ENCODE measurements at regions not wholly inside any gene's neighbourhood (a gene's known extent, or its start where the extent isn't known, plus 50 kb on each side); places are given as distances from the start of the nearest gene placed in this dataset.

DNA sequence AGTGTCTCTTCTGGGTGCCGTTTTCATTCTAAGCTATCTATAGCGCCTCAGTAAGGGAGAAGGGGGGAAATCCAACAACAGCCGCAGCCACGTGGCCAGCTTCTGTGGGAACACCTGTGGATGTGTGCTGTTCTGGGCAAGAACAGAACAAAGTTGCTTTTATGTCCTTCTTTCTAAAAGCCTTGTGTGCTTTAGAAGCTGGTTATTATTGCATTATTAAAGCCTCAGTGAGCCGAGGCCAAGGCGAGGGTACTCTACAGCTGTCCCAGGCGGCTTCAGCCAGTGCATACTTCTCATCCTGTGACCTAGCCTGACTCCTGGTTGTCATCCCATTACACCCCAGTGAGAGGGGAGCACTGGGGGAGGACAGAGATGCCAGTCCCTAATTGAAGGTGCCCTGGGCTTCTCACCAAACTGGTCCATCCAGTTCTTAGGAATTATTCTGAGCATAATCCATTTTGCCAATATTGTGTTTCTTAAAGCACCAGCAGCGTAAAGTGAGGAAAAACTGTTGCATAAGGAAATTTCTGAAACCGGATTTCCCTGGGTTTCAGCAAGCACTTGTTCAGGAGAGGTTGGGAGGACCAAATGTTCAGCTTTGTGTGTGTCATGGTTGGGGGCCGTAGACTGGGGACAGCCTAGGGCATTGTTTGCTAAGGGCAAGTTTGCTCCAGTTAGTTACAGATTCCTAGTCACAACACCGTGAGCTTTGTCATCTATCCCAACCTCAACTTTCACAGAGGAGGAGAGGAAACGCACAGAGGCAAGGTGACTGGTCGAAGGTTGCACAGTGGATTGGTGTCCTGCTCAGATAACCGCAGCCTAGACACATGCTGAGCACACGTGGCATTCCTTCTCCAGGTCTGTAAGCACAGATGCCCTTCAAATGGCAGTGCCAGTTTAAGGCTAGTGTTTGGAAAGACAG lies 61.0 kb upstream of the ATP1A1 start:
- Mint-ChIP-seq H3K9me3 (ENCODE audit: unreplicated experiment) (no peaks in the 10 kb centered on the region), H3K4me3 (ENCODE audit: unreplicated experiment) (no peak overlapping the region), H3K27me3 (ENCODE audit: unreplicated experiment) (no peaks in the 10 kb centered on the region), H3K4me1 (ENCODE audit: low read depth, unreplicated experiment) (peaks cover 3% of the 10 kb centered on the region), H3K27ac (ENCODE audit: unreplicated experiment) (no peak overlapping the region), H3K36me3 (ENCODE audit: unreplicated experiment) (no peaks in the 10 kb centered on the region)
- no peak for DNase-seq
- TF ChIP-seq, protein P1, sequence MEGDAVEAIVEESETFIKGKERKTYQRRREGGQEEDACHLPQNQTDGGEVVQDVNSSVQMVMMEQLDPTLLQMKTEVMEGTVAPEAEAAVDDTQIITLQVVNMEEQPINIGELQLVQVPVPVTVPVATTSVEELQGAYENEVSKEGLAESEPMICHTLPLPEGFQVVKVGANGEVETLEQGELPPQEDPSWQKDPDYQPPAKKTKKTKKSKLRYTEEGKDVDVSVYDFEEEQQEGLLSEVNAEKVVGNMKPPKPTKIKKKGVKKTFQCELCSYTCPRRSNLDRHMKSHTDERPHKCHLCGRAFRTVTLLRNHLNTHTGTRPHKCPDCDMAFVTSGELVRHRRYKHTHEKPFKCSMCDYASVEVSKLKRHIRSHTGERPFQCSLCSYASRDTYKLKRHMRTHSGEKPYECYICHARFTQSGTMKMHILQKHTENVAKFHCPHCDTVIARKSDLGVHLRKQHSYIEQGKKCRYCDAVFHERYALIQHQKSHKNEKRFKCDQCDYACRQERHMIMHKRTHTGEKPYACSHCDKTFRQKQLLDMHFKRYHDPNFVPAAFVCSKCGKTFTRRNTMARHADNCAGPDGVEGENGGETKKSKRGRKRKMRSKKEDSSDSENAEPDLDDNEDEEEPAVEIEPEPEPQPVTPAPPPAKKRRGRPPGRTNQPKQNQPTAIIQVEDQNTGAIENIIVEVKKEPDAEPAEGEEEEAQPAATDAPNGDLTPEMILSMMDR (IDR thresholded peaks at IDR 0.05; ENCODE audit: partially characterized antibody, unreplicated experiment), result no peak

DNA sequence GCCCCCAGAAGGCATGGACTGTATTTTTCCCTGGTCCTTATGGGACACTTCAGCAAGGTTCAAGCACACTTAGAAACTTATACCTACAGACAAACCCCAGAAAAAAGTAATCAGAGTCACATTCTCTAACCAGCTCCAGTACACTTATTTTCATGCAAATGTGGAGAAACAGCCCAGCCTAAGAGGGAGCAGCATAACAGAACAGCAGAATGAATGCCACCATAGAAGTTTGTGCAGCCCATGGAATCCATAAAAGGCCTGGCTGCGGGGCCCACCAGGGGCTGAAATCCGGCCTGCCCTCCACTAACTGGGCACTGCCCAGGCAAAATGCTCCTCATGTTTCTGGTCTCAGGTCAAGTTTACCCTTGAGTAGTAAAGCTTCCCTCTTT lies 60.4 kb upstream of the ATP1A1 start:
- DNase-seq, result no peak
- no peak overlapping the region for H3K27ac Mint-ChIP-seq (ENCODE audit: unreplicated experiment)
- no peak overlapping the region for H3K4me3 Mint-ChIP-seq (ENCODE audit: unreplicated experiment)
- TF ChIP-seq, protein P1 (IDR thresholded peaks at IDR 0.05; ENCODE audit: partially characterized antibody, unreplicated experiment), result no peak
- no peaks in the 10 kb centered on the region for H3K36me3 Mint-ChIP-seq (ENCODE audit: unreplicated experiment)
- no peaks in the 10 kb centered on the region for H3K9me3 Mint-ChIP-seq (ENCODE audit: unreplicated experiment)
- H3K4me1 Mint-ChIP-seq (ENCODE audit: low read depth, unreplicated experiment), result peaks cover 3% of the 10 kb centered on the region
- H3K27me3 Mint-ChIP-seq (ENCODE audit: unreplicated experiment), result no peaks in the 10 kb centered on the region

DNA sequence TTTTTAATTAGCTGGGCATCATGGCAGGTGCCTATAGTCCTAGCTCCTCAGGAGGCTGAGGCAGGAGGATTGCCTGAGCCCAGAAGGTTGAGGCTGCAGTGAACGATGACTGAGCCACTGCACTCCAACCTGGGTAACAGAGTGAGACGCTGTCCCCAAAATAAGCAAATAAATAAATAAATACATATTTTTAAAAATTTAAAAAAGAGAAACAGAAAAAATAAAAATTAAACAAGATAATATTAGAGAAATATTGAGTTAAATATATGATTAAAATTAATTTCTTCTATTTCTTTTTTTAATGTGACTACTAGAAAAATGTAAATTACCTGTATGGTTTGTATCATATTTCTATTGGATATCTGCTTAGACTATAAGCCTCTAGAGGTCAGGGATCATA lies 59.3 kb upstream of the ATP1A1 start:
- no peak for DNase-seq
- Mint-ChIP-seq H3K4me3 (ENCODE audit: unreplicated experiment) (no peak overlapping the region), H3K4me1 (ENCODE audit: low read depth, unreplicated experiment) (peaks cover 3% of the 10 kb centered on the region), H3K36me3 (ENCODE audit: unreplicated experiment) (no peaks in the 10 kb centered on the region), H3K27me3 (ENCODE audit: unreplicated experiment) (no peaks in the 10 kb centered on the region), H3K27ac (ENCODE audit: unreplicated experiment) (no peak overlapping the region), H3K9me3 (ENCODE audit: unreplicated experiment) (no peaks in the 10 kb centered on the region)
- TF ChIP-seq, protein P1 (IDR thresholded peaks at IDR 0.05; ENCODE audit: partially characterized antibody, unreplicated experiment), result no peak

DNA sequence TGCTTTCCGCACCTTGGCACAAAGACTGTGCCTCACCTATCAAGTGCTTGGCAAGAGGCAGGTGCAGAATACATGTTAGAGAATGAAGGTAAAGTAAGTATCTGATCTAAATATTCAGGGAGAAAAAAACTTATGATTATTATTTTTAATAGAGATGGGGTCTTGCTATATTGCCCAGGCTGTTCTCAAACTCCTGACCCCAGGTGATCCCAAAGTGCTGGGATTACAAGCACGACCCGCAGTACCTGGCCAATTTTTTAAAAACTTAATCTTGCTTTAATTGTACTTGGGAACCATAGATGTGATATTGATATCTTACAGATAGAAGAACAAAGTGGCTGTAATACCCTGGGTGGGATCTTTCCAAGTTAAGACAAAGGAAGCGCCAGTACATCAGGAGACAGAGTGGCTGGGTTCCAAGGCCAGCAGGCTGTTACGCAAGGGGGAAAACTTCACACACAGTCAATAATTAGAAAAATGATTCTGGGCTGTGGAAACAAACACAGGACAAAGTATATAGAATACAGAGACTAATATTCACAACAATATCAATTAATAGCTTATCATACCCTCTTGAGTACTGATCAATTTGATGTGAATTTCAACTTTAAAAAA lies 58.6 kb upstream of the ATP1A1 start:
- H3K4me3 Mint-ChIP-seq (ENCODE audit: unreplicated experiment), result no peak overlapping the region
- no peak overlapping the region for H3K27ac Mint-ChIP-seq (ENCODE audit: unreplicated experiment)
- no peaks in the 10 kb centered on the region for H3K36me3 Mint-ChIP-seq (ENCODE audit: unreplicated experiment)
- H3K9me3 Mint-ChIP-seq (ENCODE audit: unreplicated experiment), result no peaks in the 10 kb centered on the region
- no peak for DNase-seq
- H3K27me3 Mint-ChIP-seq (ENCODE audit: unreplicated experiment), result no peaks in the 10 kb centered on the region
- peaks cover 3% of the 10 kb centered on the region for H3K4me1 Mint-ChIP-seq (ENCODE audit: low read depth, unreplicated experiment)
- TF ChIP-seq, protein P1 (IDR thresholded peaks at IDR 0.05; ENCODE audit: partially characterized antibody, unreplicated experiment), result no peak

DNA sequence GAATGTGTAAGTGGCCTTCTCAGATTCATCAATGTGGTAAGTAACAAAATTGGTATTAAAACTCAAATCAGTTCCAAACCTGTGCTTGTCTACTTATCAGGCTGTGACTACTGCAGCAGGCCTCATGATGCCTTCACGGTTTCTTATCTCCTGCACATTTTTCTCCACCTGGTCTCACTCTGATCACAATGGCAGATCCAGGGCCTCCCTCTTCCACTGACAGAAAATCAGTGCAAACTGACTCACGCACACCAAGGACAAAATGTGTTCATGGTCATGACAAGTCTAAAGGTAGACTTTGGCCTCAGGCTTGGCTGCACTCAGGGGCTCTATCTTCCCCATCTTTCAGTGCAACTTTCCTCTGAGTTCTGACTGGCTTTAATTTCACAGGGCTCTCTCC lies 56.7 kb upstream of the ATP1A1 start:
- H3K9me3 Mint-ChIP-seq (ENCODE audit: unreplicated experiment), result no peaks in the 10 kb centered on the region
- H3K27me3 Mint-ChIP-seq (ENCODE audit: unreplicated experiment), result no peaks in the 10 kb centered on the region
- TF ChIP-seq, protein P1 (IDR thresholded peaks at IDR 0.05; ENCODE audit: partially characterized antibody, unreplicated experiment), result no peak
- no peaks in the 10 kb centered on the region for H3K36me3 Mint-ChIP-seq (ENCODE audit: unreplicated experiment)
- DNase-seq, result no peak
- no peak overlapping the region for H3K27ac Mint-ChIP-seq (ENCODE audit: unreplicated experiment)
- H3K4me3 Mint-ChIP-seq (ENCODE audit: unreplicated experiment), result no peak overlapping the region
- no peaks in the 10 kb centered on the region for H3K4me1 Mint-ChIP-seq (ENCODE audit: low read depth, unreplicated experiment)

Data from glutamatergic neuron (in vitro differentiated cells).